K562 (cell line): ENCODE measurements at regions not wholly inside any gene's neighbourhood (a gene's known extent, or its start where the extent isn't known, plus 50 kb on each side); places are given as distances from the start of the nearest gene placed in this dataset.

ENCODE experiments used
- HMG20A ChIP-seq: fragments of 450-650 bp; formaldehyde crosslinking; conservative IDR thresholded peaks from 2 replicates; pipeline ENCODE4 v1.4.0; 2020; ENCODE audit warnings: mild to moderate bottlenecking, mixed read lengths
- JUN ChIP-seq, 2 experiments: sonication (generic) in 1 of 2; formaldehyde crosslinking in 1 of 2; IDR thresholded peaks; 2 replicates each; pipeline versions ENCODE4 v1.6.1 to v1.8.0; 2012 to 2022; ENCODE audit warnings: borderline replicate concordance in 2 of 2, mild to moderate bottlenecking in 2 of 2, improper control_type of control experiment in 1 of 2, low read depth in 1 of 2, low read length in 1 of 2, missing genetic modification reagents in 1 of 2
- POLR2A ChIP-seq: fragments of 450-650 bp; conservative IDR thresholded peaks from 2 replicates; pipeline ENCODE4 v1.6.1; 2016
- POLR2H ChIP-seq: IDR thresholded peaks from 2 replicates; pipeline ENCODE4 v1.6.1; 2016; ENCODE audit warnings: missing genetic modification characterization, low read depth, mild to moderate bottlenecking, control low read depth, missing compliant biosample characterization, moderate library complexity
- RBFOX2 ChIP-seq: fragments of 200-400 bp; formaldehyde crosslinking; IDR thresholded peaks from 2 replicates; pipeline ENCODE4 v1.6.1; 2017; ENCODE audit warnings: low read depth, mild to moderate bottlenecking, low read length, moderate library complexity
- RNF2 ChIP-seq: sonication (generic); IDR thresholded peaks from 2 replicates; pipeline ENCODE4 v1.6.1; 2016
- SPI1 ChIP-seq: IDR thresholded peaks from 2 replicates; pipeline ENCODE4 v1.6.1; 2011; ENCODE audit warnings: low read depth, low read length, control low read depth, borderline replicate concordance
- TBP ChIP-seq: optimal IDR thresholded peaks from 2 replicates; pipeline ENCODE3; 2011; ENCODE audit warnings: low read depth, low read length, improper control_type of control experiment
- ZBED1 ChIP-seq: IDR thresholded peaks from 2 replicates; pipeline ENCODE4 v1.6.1; 2014
- ZNF316 ChIP-seq: fragments of 450-650 bp; IDR thresholded peaks from 2 replicates; pipeline ENCODE4 v1.6.1; 2016
- ZNF436 ChIP-seq: fragments of 250-450, 450-650 bp; sonication (Bioruptor Pico); formaldehyde crosslinking; IDR thresholded peaks from 2 replicates; pipeline ENCODE4 v1.7.0; 2020; ENCODE audit warnings: mild to moderate bottlenecking
- TF ChIP-seq, protein P1 (sequence below), 2 experiments: fragments of 150-350 bp in 1 of 2; IDR thresholded peaks; 2 replicates each; pipeline ENCODE4 v1.6.1; 2012 to 2016; ENCODE audit warnings: low read depth in 2 of 2, low read length in 2 of 2, mild to moderate bottlenecking in 1 of 2, moderate library complexity in 1 of 2
- TF ChIP-seq, protein P2 (sequence below): fragments of 450-650 bp; formaldehyde crosslinking; IDR thresholded peaks from 2 replicates; pipeline ENCODE4 v1.4.0; 2022; ENCODE audit warnings: missing genetic modification characterization
- TF ChIP-seq, protein P3 (sequence below): fragments of 250-450 bp; sonication (Bioruptor Pico); IDR thresholded peaks from 2 replicates; pipeline ENCODE4 v1.8.0; 2021; ENCODE audit warnings: moderate library complexity, mild to moderate bottlenecking, inconsistent platforms

DNA sequence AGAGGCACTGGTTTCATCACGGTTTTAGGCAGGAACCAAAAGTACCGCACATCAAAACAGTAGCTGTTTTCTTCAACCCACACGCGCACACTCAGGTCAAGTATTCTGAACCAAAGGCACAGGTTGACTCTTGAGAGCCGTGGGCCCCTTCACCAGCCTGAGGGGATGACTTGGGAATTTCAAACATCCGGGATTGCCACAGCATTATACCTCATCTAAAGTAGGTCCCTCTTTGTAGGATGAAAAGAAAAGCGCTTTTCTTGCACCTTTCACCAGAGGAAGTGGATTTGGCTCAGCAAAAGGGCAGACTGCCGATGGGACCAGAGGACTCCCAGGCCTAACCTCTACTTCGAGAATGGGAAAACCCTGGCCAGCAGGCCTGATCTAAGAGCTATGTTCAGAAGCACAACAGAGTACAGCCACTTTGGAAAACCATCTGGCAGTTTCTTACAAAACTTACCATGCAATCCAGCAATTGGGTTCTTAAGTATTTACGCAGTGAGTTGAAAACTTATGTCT is 88.2 kb upstream of the PROK2 start (continued):
- TF ChIP-seq, protein P1, sequence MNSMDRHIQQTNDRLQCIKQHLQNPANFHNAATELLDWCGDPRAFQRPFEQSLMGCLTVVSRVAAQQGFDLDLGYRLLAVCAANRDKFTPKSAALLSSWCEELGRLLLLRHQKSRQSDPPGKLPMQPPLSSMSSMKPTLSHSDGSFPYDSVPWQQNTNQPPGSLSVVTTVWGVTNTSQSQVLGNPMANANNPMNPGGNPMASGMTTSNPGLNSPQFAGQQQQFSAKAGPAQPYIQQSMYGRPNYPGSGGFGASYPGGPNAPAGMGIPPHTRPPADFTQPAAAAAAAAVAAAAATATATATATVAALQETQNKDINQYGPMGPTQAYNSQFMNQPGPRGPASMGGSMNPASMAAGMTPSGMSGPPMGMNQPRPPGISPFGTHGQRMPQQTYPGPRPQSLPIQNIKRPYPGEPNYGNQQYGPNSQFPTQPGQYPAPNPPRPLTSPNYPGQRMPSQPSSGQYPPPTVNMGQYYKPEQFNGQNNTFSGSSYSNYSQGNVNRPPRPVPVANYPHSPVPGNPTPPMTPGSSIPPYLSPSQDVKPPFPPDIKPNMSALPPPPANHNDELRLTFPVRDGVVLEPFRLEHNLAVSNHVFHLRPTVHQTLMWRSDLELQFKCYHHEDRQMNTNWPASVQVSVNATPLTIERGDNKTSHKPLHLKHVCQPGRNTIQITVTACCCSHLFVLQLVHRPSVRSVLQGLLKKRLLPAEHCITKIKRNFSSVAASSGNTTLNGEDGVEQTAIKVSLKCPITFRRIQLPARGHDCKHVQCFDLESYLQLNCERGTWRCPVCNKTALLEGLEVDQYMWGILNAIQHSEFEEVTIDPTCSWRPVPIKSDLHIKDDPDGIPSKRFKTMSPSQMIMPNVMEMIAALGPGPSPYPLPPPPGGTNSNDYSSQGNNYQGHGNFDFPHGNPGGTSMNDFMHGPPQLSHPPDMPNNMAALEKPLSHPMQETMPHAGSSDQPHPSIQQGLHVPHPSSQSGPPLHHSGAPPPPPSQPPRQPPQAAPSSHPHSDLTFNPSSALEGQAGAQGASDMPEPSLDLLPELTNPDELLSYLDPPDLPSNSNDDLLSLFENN (IDR thresholded peaks at IDR 0.05; ENCODE audit: low read depth in 2 of 2, low read length in 2 of 2), result peak in 1 of 2 experiments; percentile 84; a peak in 2 of 4 replicates
- TF ChIP-seq, protein P2, sequence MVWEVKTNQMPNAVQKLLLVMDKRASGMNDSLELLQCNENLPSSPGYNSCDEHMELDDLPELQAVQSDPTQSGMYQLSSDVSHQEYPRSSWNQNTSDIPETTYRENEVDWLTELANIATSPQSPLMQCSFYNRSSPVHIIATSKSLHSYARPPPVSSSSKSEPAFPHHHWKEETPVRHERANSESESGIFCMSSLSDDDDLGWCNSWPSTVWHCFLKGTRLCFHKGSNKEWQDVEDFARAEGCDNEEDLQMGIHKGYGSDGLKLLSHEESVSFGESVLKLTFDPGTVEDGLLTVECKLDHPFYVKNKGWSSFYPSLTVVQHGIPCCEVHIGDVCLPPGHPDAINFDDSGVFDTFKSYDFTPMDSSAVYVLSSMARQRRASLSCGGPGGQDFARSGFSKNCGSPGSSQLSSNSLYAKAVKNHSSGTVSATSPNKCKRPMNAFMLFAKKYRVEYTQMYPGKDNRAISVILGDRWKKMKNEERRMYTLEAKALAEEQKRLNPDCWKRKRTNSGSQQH (CRISPR knock-in tag), result peak; percentile 70; the same call in 1 of the 2 replicates
- 0 out of 2 replicates have a peak, but pooled peaks have one; percentile 7 for TF ChIP-seq SPI1
- TF ChIP-seq POLR2H, result peak; percentile 51; the same call in 1 of the 2 replicates
- TF ChIP-seq ZNF316, result 0 out of 2 replicates have a peak, but pooled peaks have one; percentile 27
- TF ChIP-seq RNF2, result peak; percentile 45; the same call in 1 of the 2 replicates
- TF ChIP-seq JUN (IDR thresholded peaks at IDR 0.05; ENCODE audit: borderline replicate concordance, low read depth, low read length), result no peak
- no peak for TF ChIP-seq JUN (CRISPR knock-in tag; IDR thresholded peaks at IDR 0.05; ENCODE audit: borderline replicate concordance)
- peak; percentile 85; the same call in 1 of the 2 replicates for TF ChIP-seq ZBED1
- TF ChIP-seq RBFOX2, result peak; percentile 67
- TF ChIP-seq POLR2A, result peak; percentile 78
- no peak for TF ChIP-seq HMG20A (CRISPR knock-in tag)
- TF ChIP-seq, protein P3, sequence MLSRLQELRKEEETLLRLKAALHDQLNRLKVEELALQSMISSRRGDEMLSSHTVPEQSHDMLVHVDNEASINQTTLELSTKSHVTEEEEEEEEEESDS (CRISPR knock-in tag), result peak; percentile 69
- no peak for TF ChIP-seq ZNF436
- TF ChIP-seq TBP, result peak; percentile 89
